GM19463 (cell line): ENCODE measurements at regions not wholly inside any gene's neighbourhood (a gene's known extent, or its start where the extent isn't known, plus 50 kb on each side); places are given as distances from the start of the nearest gene placed in this dataset.

Experiments
- ATAC-seq: cut with Tn5 transposase; IDR thresholded peaks from one replicate; pipeline ENCODE4 v1.9.1; 2021; ENCODE audit warnings: mild to moderate bottlenecking, moderate library complexity; ENCODE audit not compliant: unreplicated experiment

DNA sequence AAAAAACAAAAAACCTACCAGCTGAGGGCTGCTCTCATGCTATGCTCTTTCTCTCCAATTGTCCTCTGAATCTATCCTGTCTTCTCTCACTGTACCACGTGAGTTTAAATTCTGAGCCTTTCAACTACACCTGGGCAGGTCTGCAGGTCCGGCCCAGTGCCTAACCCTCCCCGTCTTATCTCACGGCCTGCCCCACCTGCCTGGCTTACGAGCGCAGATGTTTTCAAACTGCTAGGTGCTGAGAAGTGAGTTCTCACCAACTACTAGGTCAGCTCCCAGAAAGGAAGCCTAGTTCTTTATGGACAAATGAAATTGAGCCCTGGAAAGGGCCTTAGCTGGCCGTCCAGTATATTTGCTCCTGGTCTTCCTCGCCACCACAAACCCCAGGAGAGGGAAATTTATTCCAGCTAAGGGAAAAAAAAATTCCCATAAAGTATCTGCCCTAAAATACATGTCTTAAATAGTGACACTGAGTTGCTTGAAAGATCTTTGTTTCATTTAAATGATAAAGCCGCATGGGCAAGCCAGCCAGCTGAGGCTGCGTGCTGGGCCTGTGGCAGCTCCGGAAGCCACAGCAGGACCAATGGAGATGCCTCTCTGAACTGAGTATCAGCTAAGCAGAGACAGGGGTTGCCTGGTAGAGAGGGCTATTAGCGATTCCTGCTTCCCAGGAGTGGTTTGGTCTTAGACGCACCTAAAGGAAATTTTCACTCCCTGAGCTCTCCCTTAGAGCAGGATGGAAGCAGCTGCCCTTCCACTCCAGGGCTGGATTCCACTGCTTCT lies 92.5 kb upstream of the NCK2 start:
- ATAC-seq = no peak

DNA sequence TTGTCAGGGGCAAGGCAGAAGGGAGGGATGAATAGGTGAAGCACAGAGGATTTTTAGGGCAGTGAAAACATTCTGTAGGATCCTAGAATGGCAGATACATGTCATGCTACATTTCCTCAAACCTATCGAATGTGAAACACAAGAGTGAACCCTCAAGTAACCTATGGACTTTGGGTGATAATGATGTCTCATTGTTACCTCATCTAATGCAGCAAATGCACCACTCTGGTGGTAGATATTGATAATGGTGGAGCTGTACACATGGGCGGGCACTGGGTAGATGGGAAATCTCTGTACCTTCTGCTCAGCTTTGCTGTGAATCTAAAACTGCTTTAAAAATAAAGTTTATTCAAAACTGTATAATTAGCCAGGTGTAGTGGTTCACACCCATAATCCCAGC lies 95.2 kb upstream of the NCK2 start:
- ATAC-seq = no peak

DNA sequence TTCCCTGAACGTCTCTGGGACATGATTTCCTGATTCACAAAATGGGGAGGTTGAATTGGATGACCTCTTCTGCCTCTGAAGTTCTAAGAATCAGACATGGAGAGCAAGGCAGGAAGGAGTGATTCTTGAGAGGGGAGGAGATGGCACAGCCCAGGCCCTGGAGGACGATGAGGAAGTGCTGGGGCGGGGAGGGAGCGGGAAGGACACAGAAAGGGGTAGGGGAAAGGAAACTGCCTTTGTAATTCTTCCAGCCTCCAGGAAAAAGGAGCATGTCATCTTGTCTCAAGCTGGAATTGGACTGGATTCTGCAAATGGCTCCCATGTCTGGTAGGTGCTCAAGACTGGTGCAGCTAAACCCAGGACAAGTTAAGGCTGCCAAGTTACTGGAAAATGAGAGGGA lies 97.0 kb upstream of the NCK2 start:
- ATAC-seq = no peak

DNA sequence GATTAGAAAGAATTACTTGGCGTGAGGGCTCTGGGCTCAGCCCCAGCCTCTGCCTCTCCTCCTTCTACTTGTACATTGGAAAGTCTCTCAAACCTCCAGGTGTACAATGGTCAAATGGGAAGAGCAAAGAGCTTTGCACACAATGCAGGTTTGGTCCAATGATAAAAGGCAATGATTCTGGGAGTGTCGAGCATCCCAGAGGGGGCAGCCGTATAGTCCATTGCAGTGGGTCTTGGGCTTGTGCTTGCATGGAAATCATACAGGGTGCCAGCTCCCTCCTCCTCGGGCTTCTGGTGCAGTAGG lies 98.0 kb upstream of the NCK2 start:
- no peak for ATAC-seq

DNA sequence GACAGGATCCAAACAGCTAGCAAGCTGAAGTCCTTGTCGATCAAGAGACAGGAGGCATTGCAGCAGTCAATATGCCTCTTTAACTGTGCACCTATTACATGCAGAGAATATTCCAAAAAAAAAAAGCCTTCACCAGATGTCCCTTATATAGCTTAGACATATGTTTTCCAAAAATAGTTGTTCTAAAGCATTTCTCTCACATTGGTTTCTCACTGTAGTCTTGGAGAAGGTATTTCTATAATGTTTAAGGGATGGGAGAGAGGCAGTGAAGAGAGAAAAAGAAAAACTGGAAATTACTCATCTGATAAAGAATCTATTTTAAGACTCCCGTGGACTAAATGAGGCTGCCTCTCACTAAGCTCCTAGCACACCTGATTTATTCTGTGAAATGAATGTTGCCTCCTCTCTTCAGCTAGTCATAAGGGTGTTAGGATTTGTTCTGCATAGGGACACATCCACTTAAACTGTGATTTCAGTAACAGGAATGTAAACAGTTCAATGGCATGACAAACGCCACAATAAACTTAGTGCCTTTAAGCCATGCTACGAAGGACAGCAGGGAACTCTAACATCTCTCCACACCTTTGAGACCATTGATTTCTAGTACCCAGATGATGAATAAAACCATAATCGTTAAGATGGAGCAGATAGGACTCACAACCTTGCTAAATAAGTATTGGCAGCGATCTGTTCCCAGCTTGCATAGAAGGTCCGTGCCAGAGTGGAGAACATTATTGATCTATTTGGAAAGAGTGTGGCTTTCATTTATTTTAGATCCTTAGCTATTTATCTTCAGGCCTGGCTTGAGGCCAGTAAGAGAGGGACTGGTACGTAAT lies 98.6 kb upstream of the NCK2 start:
- no peak for ATAC-seq

DNA sequence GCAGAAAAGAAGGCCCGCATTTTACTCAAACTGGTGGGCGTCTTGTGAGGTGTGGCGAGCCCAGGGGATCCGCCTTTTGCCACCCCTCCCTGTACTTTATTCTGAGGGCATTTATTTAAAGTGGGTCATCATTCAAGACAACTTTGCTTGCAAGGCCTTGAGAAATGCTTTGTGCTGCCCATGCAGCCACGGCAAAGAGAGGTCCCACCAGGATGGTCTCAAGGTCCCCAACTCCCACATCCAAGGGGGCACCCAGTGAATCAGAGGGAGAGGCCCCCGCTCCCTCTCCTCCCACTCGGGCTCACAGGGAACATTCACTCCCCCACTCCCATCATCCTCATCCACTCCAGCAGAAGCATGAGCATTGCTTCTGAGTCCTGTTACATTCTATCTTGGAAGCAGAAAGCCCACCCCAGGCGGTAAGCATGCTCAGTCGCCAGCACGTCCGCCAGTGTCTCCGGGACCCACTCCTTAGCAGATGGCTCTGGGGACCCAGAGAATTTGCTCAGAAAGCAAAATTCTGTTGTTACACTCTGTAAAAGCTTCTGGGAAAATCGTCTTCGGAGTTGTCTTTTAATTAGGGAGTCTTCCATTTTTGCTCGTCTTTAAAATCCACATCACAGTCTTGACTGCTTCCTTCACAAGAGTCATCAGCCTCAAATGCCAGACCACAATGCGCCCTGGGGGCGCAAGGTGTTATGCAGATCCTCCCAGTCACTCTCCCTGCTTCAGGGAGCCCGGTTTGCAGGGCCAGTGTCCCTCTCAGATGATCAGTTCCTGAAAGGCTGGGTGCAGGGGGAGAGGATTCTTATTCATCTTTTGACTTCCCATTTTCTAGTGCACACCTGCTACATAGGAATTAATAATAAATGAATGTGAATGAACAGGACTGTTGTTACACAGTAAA lies 99.4 kb upstream of the NCK2 start:
- no peak for ATAC-seq

DNA sequence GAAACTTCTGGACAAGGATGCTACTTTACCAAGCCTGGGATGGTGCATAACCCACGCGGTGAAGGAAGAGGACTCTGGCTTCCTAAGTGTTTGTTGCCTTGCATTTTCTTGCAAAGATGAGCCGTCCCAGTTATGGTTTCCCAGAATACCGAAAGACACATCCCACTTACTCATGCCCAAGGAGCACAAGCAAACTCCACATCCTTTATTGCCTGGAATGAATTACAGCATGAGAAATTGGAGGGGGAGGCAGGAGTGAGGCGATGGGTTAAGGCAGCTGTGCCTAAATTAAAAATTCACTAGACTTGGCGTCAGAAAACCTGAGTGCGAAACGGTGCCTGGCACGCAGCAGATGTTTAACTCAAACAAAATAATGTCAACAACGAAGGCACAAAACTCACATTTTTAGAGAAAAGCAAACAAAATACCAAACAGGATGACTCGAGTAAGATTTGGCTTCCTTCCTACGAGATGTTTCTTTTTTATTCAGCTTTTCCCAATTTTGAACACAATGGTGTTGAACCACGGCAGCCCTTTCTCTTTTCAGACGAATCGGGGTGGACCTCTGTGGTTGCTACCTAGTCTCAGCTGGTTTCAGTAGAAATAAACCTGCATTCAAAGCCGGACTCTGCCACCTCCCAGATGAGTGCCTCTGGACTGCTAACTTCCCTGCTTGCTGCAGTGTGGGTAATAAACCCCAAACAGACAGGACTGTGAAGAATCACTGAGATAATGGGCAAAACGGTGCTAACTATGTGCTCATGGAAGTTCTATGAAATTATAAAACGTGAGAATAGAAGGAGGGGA lies 100.3 kb upstream of the NCK2 start:
- ATAC-seq = no peak

DNA sequence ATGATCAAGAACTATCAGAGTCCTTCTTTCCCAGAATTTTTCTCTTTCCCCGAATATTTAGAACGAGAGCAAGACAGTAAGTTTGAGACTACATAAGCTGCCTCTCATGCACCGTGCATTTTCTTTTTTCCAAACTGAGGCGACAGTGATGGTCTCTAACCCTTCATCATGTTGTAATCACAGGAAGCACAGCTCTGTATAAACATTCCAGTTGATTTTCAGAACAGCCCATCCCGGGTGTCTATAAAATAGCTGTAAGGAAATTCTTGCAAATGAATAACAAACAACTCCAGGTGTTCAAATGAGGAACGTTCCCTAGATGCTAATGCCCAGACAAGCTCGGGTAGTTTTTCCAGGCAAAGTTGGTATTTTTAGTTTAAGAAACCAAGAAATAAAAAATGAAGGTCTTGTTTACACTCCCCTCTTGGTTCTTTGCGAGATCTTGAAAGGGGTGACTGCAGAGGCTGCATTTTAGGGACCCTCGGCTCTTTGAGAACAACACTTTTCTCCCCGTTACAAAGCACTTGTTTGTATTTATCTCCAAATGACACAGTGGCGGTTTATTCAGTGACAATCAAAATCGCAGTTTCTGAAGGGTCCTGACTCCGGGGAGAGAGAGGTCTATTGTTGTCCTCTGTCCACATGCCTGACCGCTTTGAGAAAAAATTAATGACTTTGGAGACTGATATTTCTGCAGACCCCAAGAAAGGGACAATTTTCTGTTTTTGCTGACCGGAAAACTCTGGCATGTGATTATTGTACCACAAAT lies 101.1 kb upstream of the NCK2 start:
- no peak for ATAC-seq

DNA sequence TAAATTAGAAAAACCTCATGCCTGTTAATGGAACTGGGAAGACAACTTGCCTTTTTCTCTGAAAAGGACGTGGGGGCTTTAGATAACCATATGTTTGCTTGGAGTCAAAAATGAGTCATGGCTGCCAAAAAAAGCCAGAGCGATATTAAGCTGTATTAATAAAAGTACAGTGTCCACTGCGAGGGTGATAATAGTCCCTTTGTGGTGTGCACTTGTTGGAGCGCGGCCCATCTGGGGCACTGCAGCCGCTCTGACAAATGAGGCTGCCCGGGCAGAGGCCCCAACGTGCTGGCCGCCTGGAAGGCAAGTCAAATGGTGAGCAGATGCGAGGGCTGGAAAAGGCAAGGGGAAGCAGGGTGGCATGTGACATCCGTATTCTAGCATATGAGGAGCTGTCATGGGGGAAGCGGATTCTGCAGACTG lies 103.3 kb upstream of the NCK2 start:
- ATAC-seq = no peak

DNA sequence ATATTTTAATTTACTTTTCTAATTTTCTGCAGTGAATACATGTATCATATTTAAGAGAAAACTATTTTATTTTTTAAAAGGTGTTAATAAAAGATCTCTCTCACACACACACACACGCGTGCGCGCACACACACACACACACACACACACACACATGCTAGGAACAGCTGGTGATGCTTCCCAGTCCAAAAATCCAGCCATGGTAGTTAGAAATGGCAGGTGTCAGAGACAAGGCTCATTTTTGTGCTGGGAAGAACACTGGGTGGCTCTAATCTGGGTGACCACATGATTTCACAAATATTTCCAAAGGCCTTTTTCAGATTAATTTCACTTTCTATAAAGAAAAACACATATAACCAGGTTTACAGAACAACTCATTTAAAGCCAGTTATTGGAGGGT lies 104.5 kb upstream of the NCK2 start:
- ATAC-seq = no peak

DNA sequence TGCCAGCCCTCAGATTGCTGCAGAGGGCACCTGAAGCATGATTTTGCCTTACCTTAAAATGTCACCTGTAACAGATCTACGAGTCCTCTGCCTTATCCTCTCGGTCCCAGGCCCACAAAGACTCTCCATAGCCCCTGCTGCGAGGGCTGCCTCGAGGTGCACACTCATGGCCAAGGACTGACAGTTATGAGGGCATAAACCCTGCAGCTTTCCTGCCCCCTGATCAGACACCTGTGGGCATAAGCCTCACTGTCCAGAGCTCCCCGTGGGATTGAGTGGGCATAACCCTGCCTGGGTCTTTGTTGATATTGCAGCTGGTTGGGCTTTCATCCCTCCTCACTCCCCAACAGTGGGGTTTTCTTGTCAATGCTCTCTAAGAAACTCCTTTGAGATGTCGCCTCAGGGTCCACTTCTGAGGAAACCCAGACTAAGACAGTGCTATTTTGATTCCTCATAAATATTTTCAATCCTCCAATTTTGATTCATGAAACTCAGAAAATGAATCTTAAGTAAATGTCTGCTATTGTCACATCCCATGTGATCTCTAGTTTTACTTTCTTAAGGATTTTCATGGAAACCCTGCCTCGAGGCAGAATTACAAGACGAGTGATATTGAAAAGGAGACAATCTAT lies 108.5 kb upstream of the NCK2 start:
- ATAC-seq = no peak

DNA sequence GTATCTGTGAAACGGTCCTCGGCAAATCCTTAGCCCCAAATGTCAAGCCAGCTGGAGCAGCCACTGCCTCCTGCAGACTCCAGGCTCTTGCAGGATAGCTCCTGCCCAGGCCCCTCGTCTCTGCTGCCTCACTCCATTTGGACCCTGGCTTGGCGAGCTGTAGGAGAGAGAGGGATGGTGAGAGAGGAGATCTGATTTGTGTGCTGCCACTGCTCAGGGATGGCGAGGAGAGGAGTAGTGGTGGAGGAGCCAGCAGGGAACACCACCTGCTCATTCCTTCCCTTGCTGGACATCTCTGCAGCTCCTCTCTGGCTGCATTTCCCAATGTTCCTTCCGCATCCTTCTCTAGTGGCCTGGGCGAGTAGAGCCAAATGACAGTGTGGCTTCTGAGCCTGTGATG lies 109.1 kb upstream of the NCK2 start:
- ATAC-seq = no peak

DNA sequence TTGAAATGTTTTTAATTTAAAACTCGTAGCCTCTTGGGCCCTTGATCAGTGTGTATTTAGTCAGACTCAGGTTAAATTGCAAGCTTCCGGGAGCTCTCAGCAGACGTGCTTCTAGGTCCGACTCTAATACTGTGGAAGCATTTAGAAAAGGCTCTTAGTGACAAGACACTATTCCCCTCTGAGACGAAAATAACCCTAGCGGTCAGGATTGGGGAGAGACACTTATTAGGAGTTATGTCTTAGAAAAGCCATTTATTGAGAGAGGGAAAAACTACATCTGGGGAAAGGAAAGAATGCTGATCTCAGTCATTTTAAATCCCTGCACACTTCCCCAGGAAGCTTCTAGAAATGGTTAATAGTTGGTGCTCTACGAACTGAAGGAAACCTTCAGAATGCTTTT lies 110.5 kb upstream of the NCK2 start:
- ATAC-seq = no peak

DNA sequence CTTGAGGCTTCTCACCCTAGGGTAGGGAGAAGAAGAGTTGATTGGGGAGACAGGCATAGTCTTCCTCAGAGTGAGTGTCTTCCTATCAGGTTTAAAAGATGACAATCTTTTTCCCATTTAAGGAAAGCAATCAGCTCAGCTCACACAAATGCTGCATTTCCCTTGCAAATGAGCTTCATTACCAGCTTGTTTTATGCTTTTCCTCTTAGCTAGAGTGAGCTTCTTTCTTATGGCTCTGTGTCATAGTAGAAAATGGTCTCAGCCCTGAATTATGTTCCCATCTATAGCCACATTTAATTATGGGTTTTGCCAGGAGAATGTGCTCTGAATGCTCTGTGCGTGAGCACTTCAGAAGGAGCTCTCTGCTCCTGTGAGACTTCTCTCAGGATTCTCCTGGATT lies 112.8 kb upstream of the NCK2 start:
- no peak for ATAC-seq

DNA sequence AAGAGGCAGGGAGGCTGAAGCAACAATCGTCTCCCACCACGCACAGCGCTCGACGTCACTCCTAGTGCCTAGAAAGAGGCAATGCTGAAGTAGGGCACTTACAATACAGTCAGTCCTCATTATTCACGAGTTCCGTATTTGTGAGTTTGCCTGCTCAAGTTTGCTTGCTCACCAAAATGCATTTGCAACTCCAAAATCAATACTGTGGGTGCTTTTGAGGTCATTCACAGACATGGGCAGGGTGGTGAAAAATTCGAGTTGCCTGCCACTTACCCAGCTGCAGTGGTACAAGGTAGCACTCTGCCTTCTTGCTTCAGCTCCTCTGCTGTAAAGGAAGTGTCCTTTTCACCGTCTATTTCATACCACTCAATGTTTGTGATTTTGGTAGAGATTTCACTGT lies 113.7 kb upstream of the NCK2 start:
- ATAC-seq = no peak

DNA sequence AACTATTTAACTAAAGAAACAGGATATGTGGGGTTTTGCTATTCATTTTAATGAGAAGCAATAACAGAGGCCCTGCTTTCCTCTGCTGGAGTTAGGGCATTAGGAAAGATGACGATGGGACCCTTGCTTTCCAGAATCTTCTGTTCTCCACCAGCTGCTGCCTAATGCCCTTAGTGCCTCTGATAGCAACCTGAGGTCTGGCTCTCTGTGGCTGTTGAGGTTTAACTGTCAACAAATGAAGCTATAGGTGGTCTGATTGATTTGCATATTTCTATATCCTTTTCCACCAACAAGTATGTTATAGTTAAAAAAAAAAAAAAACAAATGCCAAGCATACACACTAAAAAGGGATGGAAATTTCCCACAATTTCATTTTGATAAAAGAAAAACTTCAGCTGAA lies 115.1 kb upstream of the NCK2 start:
- no peak for ATAC-seq

DNA sequence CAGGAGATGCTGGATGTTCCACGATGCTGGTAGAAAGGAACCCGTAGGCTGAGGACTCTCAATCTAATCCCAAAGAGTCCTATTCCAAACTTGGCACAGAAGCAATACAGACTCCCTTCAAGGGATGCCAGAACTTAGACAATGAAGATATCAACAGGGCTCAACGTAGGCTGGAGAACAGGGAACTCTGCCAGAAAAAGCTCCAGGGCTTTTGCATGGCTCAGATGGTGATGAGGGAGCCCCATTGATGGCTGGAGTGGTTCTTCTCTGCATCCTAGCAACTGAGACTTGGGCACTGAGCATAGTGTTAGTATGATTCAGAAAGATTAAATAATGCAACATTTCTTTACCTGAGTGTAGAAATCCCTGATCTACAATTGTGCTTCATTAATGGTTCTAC lies 117.2 kb upstream of the NCK2 start:
- ATAC-seq = no peak

DNA sequence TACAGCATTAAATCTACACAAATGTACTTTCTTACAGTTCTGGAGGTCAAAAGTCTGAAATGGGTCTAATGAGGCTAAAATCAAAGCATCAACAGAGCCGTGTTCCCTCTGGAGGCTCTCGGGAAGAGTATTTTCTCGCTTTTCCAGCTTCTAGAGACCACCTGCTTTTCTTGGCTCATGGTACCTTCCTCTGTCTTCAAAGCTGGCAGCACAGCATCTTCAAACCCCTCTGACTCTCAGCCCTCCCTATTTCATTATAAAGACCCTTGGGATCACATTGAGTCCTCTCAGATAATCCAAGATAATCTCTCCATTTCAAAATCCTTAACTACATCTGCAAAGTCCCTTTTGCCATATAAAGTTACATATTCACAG lies 117.8 kb upstream of the NCK2 start:
- no peak for ATAC-seq

DNA sequence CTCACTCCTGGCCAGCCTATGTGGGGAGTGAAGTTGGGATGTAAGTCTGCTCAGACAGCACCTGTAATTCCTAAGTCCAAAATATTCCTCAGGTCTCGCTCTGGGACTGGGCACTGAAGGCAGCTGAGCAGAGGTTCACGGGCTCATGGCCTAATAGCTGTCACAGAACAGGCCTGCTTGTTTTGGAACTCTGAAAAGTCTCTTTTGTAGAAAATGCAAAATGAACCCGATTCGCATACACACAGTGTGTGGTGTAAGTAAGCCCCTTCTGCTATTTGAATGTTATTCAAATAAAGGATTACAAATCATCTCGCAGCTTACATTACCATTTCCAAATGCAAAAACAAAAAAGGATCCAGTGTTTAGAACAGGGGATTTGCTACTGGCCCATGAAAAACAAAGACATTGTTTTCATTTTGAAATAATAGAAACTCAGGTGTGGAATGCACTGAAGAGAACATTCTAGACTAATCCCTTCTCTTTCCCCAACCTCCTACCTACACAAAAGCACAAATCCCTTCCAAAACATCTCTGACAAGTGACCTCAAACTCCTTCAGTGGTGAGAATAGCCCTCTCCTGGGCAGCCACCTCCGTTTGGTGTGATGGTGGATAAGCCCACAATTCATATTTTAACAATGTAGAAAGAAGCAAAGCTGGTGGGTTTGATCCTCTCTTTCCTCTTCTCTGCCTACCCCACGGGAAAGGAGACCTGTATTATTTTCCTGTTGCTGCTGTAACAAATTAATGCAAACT lies 118.3 kb upstream of the NCK2 start:
- no peak for ATAC-seq
